SW 1271 (cell line): ENCODE measurements at regions not wholly inside any gene's neighbourhood (a gene's known extent, or its start where the extent isn't known, plus 50 kb on each side); places are given as distances from the start of the nearest gene placed in this dataset.

Source experiments
- DNase-seq, 2 experiments: peaks; one replicate each; lab custom pipeline; 2025; lab: John Stamatoyannopoulos, UW

- DNase-seq: no peak
These were observed 83.0 kb downstream of the CMPK2 start for GRCh38 chr2:6782517-6783237.

GRCh38 chr2:6783238-6783614 is 82.5 kb downstream of the CMPK2 start:
- no peak for DNase-seq

GRCh38 chr2:6784291-6784690 is 81.4 kb downstream of the CMPK2 start:
- no peak for DNase-seq

- DNase-seq: no peak
These were observed 80.2 kb downstream of the CMPK2 start for GRCh38 chr2:6785493-6785892.

- DNase-seq: no peak
These were observed 78.3 kb downstream of the CMPK2 start for GRCh38 chr2:6787376-6787775.

GRCh38 chr2:6788614-6789013 is 77.1 kb downstream of the CMPK2 start:
- no peak for DNase-seq

GRCh38 chr2:6789559-6790138 is 76.1 kb downstream of the CMPK2 start:
- DNase-seq: no peak

- DNase-seq: no peak
These were observed 74.0 kb downstream of the CMPK2 start for GRCh38 chr2:6791682-6792081.

- no peak for DNase-seq
These were observed 72.8 kb downstream of the CMPK2 start for GRCh38 chr2:6792883-6793282.

- DNase-seq: no peak
These were observed 72.3 kb downstream of the CMPK2 start for GRCh38 chr2:6793371-6793770.

- no peak for DNase-seq
These were observed 71.8 kb downstream of the CMPK2 start for GRCh38 chr2:6793913-6794312.

- DNase-seq: no peak
These were observed 71.3 kb downstream of the CMPK2 start for GRCh38 chr2:6794448-6794847.
